Ishikawa (cell line): ENCODE measurements at regions not wholly inside any gene's neighbourhood (a gene's known extent, or its start where the extent isn't known, plus 50 kb on each side); places are given as distances from the start of the nearest gene placed in this dataset.

Source experiments
- CEBPB ChIP-seq: IDR thresholded peaks from 2 replicates; pipeline ENCODE4 v1.6.1; 2012
- CREB1 ChIP-seq: IDR thresholded peaks from 2 replicates; pipeline ENCODE4 v1.6.1; 2012; ENCODE audit warnings: low read depth
- EGR1 ChIP-seq: IDR thresholded peaks from 2 replicates; pipeline ENCODE4 v1.6.1; 2012
- EP300 ChIP-seq: IDR thresholded peaks from 2 replicates; pipeline ENCODE4 v1.6.1; 2012; ENCODE audit warnings: borderline replicate concordance
- FOXM1 ChIP-seq: IDR thresholded peaks from 2 replicates; pipeline ENCODE4 v1.6.1; 2012; ENCODE audit warnings: low read depth, borderline replicate concordance
- NFIC ChIP-seq: IDR thresholded peaks from 2 replicates; pipeline ENCODE4 v1.6.1; 2012
- RAD21 ChIP-seq: IDR thresholded peaks from 2 replicates; pipeline ENCODE4 v1.6.1; 2012; ENCODE audit warnings: low read depth
- TAF1 ChIP-seq: IDR thresholded peaks from 2 replicates; pipeline ENCODE4 v1.6.1; 2012; ENCODE audit warnings: low read depth, mild to moderate bottlenecking
- TCF12 ChIP-seq: IDR thresholded peaks from 2 replicates; pipeline ENCODE4 v1.6.1; 2012; ENCODE audit warnings: low read depth
- TEAD4 ChIP-seq: IDR thresholded peaks from 2 replicates; pipeline ENCODE4 v1.6.1; 2012
- USF1 ChIP-seq: IDR thresholded peaks from 2 replicates; pipeline ENCODE4 v1.6.1; 2012
- YY1 ChIP-seq: IDR thresholded peaks from 2 replicates; pipeline ENCODE4 v1.6.1; 2012; ENCODE audit warnings: low read depth
- ZBTB7A ChIP-seq: IDR thresholded peaks from 2 replicates; pipeline ENCODE4 v1.6.1; 2012; ENCODE audit warnings: low read depth
- TF ChIP-seq, protein P1 (sequence below): IDR thresholded peaks from 2 replicates; pipeline ENCODE4 v1.6.1; 2012; ENCODE audit warnings: low read depth, mild to moderate bottlenecking
- TF ChIP-seq, protein P2 (sequence below): IDR thresholded peaks from 2 replicates; pipeline ENCODE4 v1.6.1; 2012

DNA sequence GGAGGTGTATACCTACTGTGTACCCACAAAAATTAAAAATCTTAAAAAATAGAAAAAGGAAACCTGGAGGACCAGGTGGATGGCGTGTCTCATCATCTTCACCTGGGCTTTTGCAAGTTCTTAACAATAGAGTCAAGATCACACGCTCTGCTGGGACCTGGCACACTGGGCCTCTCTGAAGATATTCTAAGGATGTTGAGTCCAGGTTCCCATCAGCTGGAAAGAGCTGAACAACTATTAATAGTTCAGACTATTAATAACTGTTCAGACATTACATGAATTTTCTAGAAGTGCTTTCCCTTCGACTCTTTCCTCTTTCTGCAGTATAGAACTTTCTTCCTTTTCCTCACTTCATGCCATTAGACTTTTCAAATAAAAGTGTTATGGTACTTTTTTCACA lies 320.2 kb upstream of the IL12A start:
- TF ChIP-seq FOXM1 (no peak), TAF1 (no peak)
- TF ChIP-seq, protein P1, sequence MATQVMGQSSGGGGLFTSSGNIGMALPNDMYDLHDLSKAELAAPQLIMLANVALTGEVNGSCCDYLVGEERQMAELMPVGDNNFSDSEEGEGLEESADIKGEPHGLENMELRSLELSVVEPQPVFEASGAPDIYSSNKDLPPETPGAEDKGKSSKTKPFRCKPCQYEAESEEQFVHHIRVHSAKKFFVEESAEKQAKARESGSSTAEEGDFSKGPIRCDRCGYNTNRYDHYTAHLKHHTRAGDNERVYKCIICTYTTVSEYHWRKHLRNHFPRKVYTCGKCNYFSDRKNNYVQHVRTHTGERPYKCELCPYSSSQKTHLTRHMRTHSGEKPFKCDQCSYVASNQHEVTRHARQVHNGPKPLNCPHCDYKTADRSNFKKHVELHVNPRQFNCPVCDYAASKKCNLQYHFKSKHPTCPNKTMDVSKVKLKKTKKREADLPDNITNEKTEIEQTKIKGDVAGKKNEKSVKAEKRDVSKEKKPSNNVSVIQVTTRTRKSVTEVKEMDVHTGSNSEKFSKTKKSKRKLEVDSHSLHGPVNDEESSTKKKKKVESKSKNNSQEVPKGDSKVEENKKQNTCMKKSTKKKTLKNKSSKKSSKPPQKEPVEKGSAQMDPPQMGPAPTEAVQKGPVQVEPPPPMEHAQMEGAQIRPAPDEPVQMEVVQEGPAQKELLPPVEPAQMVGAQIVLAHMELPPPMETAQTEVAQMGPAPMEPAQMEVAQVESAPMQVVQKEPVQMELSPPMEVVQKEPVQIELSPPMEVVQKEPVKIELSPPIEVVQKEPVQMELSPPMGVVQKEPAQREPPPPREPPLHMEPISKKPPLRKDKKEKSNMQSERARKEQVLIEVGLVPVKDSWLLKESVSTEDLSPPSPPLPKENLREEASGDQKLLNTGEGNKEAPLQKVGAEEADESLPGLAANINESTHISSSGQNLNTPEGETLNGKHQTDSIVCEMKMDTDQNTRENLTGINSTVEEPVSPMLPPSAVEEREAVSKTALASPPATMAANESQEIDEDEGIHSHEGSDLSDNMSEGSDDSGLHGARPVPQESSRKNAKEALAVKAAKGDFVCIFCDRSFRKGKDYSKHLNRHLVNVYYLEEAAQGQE = no peak
- TF ChIP-seq, protein P2, sequence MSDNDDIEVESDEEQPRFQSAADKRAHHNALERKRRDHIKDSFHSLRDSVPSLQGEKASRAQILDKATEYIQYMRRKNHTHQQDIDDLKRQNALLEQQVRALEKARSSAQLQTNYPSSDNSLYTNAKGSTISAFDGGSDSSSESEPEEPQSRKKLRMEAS = no peak

GRCh38 chr3:159668990-159669476 lies 319.6 kb upstream of the IL12A start:
- TF ChIP-seq CREB1 = 0 out of 2 replicates have a peak, but pooled peaks have one; percentile 8
- TF ChIP-seq NFIC = no peak
- no peak for TF ChIP-seq EP300

- no peak for TF ChIP-seq TCF12
- no peak for TF ChIP-seq EP300
- TF ChIP-seq USF1 = no peak
- TF ChIP-seq ZBTB7A = no peak
- TF ChIP-seq RAD21 = no peak
- TF ChIP-seq, protein P2 = no peak
- no peak for TF ChIP-seq TEAD4
- TF ChIP-seq CREB1 = no peak
- no peak for TF ChIP-seq CEBPB
- TF ChIP-seq EGR1 = no peak
These were observed 318.9 kb upstream of the IL12A start for GRCh38 chr3:159669766-159670165.

DNA sequence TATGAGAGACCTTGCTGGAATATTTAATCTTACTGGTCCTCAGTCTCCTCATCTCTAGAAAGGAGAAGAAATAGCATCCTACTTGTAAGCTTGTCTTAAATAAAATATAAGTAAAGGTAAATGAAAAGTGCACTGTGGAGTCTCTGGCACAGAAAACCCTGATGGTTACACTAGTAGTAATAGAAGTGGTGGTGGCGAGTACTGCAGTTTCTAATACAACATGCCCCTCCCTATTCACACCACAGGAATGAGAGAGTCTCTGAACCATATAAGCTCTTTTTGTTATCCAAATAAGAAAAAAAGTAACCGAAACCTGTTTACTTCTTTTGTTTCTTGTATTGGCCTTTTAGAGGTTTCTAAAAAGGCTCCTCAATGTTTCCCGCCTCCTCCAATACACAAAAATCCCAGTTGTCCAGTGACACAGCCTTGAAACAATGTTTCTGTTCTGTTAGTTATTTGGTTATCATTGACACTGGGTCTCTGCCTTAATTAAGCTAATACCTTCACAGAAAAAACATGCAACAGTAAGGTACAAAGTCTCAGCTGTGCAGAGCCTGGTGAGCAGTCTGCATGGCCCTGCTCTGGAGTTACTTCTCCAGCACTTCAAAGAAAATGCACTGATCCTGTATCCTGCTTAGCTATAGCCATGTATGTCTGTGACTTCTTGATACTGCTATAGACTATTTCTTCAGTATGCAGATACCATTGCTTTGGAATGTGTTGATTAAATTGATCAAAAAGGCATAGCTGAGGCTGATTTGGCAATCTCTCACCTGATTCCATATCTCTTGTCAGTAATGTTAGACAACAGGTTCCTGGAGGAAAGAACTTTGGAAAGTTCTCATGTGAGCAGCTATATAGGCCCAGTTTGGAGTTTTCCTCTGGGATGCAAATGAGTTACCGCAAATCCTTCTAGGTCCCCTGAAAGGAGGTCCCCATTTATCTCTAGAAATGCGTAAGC lies 315.6 kb upstream of the IL12A start:
- no peak for TF ChIP-seq ZBTB7A
- TF ChIP-seq CEBPB = no peak
- TF ChIP-seq, protein P2 = no peak
- no peak for TF ChIP-seq TCF12
- no peak for TF ChIP-seq TAF1
- TF ChIP-seq EGR1 = no peak
- no peak for TF ChIP-seq EP300
- TF ChIP-seq YY1 = no peak
- TF ChIP-seq TEAD4 = no peak
- no peak for TF ChIP-seq RAD21
- no peak for TF ChIP-seq USF1
- TF ChIP-seq FOXM1 = no peak
- TF ChIP-seq NFIC = no peak
- no peak for TF ChIP-seq CREB1
- TF ChIP-seq, protein P1 = no peak

DNA sequence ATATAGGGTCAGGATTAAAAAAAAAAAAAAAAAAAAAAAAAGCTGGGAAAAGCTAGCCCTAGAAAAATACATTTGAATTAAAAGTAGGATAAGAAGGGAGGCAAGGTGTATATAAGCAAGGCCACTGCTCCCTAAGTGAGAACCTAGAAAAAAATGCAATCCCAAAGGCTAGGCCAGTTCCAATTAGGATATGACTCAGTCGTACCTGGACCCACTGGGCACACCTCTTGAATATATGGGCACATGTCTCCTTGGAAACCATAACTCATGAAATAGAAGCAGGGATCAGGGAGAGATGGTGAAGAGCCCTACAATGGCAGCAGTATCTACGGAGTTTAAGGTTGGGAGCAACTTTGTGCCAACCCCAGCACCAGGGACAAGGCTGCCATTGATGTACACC lies 314.1 kb upstream of the IL12A start:
- TF ChIP-seq NFIC (no peak), TEAD4 (no peak), FOXM1 (no peak)

- TF ChIP-seq YY1 = no peak
- no peak for TF ChIP-seq FOXM1
- no peak for TF ChIP-seq TEAD4
- no peak for TF ChIP-seq CREB1
- TF ChIP-seq CEBPB = no peak
- TF ChIP-seq TAF1 = no peak
These were observed 313.4 kb upstream of the IL12A start for GRCh38 chr3:159675285-159675684.
